Calu3 (cell line): ENCODE measurements at regions not wholly inside any gene's neighbourhood (a gene's known extent, or its start where the extent isn't known, plus 50 kb on each side); places are given as distances from the start of the nearest gene placed in this dataset.
"Not testable (repeated sequence)": the region's sequence is repeated elsewhere in the genome, so short reads cannot be mapped to it uniquely, and the experiment has no call there.

Experiments used
- BruUV-seq: library from RNA; stranded (reverse); fragments of 400-500 nt; replicated peaks from 2 replicates; lab custom pipeline; 2021; lab: Mats Ljungman, UMichigan
- CTCF ChIA-PET: fragments of 300-600 bp; sonication (Branson Sonifier 250); formaldehyde crosslinking; loops from one replicate; lab custom pipeline; 2022; ENCODE audit warnings: antibody characterized with exemption; lab: Charles Lee
- DNase-seq: peaks from one replicate; pipeline ENCODE4 v3.0.0; 2022
- H3K27ac Mint-ChIP-seq: one replicate; pipeline ENCODE4 v1.8.0; 2022; ENCODE audit warnings: mixed read lengths; ENCODE audit not compliant: unreplicated experiment
- H3K27me3 Mint-ChIP-seq: one replicate; pipeline ENCODE4 v1.8.0; 2022; ENCODE audit warnings: mixed read lengths; ENCODE audit not compliant: unreplicated experiment
- H3K36me3 Mint-ChIP-seq: one replicate; pipeline ENCODE4 v1.8.0; 2022; ENCODE audit warnings: mild to moderate bottlenecking, moderate library complexity, mixed read lengths; ENCODE audit not compliant: insufficient read depth, unreplicated experiment
- H3K4me1 Mint-ChIP-seq: one replicate; pipeline ENCODE4 v1.8.0; 2022; ENCODE audit warnings: mild to moderate bottlenecking, low read depth, mixed read lengths; ENCODE audit not compliant: unreplicated experiment
- H3K4me3 Mint-ChIP-seq: one replicate; pipeline ENCODE4 v1.8.0; 2022; ENCODE audit warnings: mild to moderate bottlenecking, low read depth, moderate library complexity, mixed read lengths; ENCODE audit not compliant: unreplicated experiment
- H3K9me3 Mint-ChIP-seq: one replicate; pipeline ENCODE4 v1.8.0; 2022; ENCODE audit warnings: low read depth, mixed read lengths; ENCODE audit not compliant: unreplicated experiment
- CTCF ChIP-seq: fragments of 200-600 bp; IDR thresholded peaks from one replicate; pipeline ENCODE4 v1.8.0; 2022; ENCODE audit warnings: antibody characterized with exemption; ENCODE audit not compliant: unreplicated experiment
- intact Hi-C: fragments of 100-400 bp; cut with micrococcal nuclease; formaldehyde crosslinking; loops from one replicate; pipeline ENCODE4 v1.10.0; 2022; ENCODE audit not compliant: unreplicated experiment

GRCh38 chr20:17891131-17891530 is 77.5 kb downstream of the SNX5 start:
- CTCF ChIA-PET, H3K4me3 Mint-ChIP-seq, DNase-seq, H3K4me1 Mint-ChIP-seq, H3K9me3 Mint-ChIP-seq, H3K36me3 Mint-ChIP-seq, H3K27ac Mint-ChIP-seq, H3K27me3 Mint-ChIP-seq, BruUV-seq: not testable (repeated sequence)
- intact Hi-C loops = loop anchor here (10.0 kb wide), 1 partner anchor 206 kb away; the partner anchor contains the start of gene RRBP1

GRCh38 chr20:17890330-17890729 is 78.3 kb downstream of the SNX5 start:
- Mint-ChIP-seq H3K9me3 (peaks cover 6% of the 10 kb centered on the region), H3K27ac (no peak overlapping the region), H3K4me3 (no peak overlapping the region), H3K36me3 (no peaks in the 10 kb centered on the region), H3K27me3 (no peaks in the 10 kb centered on the region), H3K4me1 (no peaks in the 10 kb centered on the region)
- TF ChIP-seq CTCF = no peak
- DNase-seq = no peak
- CTCF ChIA-PET = no interaction called here
- intact Hi-C loops = loop anchor here (10.0 kb wide), 1 partner anchor 206 kb away; the partner anchor contains the start of gene RRBP1
- no TSS peak for BruUV-seq

GRCh38 chr20:17889226-17889625 is 79.4 kb downstream of the SNX5 start:
- DNase-seq = no peak
- Mint-ChIP-seq H3K27ac (no peak overlapping the region), H3K9me3 (peaks cover 6% of the 10 kb centered on the region), H3K36me3 (no peaks in the 10 kb centered on the region), H3K4me3 (no peak overlapping the region), H3K4me1 (no peaks in the 10 kb centered on the region), H3K27me3 (no peaks in the 10 kb centered on the region)
- BruUV-seq = no TSS peak
- intact Hi-C loops = no loop called here
- CTCF ChIA-PET = no interaction called here
- no peak for TF ChIP-seq CTCF

- no TSS peak for BruUV-seq
- intact Hi-C loops = no loop called here
- CTCF ChIA-PET = no interaction called here
- Mint-ChIP-seq H3K4me1 (no peaks in the 10 kb centered on the region), H3K9me3 (peaks cover 6% of the 10 kb centered on the region), H3K27me3 (no peaks in the 10 kb centered on the region), H3K27ac (no peak overlapping the region), H3K36me3 (no peaks in the 10 kb centered on the region), H3K4me3 (no peak overlapping the region)
- no peak for DNase-seq
- no peak for TF ChIP-seq CTCF
Measured at GRCh38 chr20:17888044-17888443, 80.5 kb downstream of the SNX5 start.

- Mint-ChIP-seq H3K4me1 (no peaks in the 10 kb centered on the region), H3K36me3 (no peaks in the 10 kb centered on the region), H3K27me3 (no peaks in the 10 kb centered on the region), H3K27ac (no peak overlapping the region), H3K4me3 (no peak overlapping the region), H3K9me3 (peaks cover 6% of the 10 kb centered on the region)
- DNase-seq = no peak
- CTCF ChIA-PET = no interaction called here
- no peak for TF ChIP-seq CTCF
- intact Hi-C loops = no loop called here
- no TSS peak for BruUV-seq
Measured at GRCh38 chr20:17887331-17888030, 81.1 kb downstream of the SNX5 start.
